Testis (tissue), 2 donors: ENCODE measurements at regions not wholly inside any gene's neighbourhood (a gene's known extent, or its start where the extent isn't known, plus 50 kb on each side); places are given as distances from the start of the nearest gene placed in this dataset.

ENCODE experiments used
- DNase-seq: peaks from one replicate; pipeline ENCODE4 v3.0.0-alpha.2; 2019
- H3K27ac ChIP-seq, 2 donors: fragments of 200-600 bp; sonication (generic); one replicate each; pipeline ENCODE4 v1.5.1; 2019
- H3K27me3 ChIP-seq: fragments of 200-600 bp; sonication (generic); one replicate; pipeline ENCODE4 v1.5.1; 2019
- H3K36me3 ChIP-seq: fragments of 200-600 bp; sonication (generic); one replicate; pipeline ENCODE4 v1.5.1; 2017; ENCODE audit warnings: low read depth; ENCODE audit errors: missing control alignments
- H3K4me1 ChIP-seq: fragments of 200-600 bp; sonication (generic); one replicate; pipeline ENCODE4 v1.5.1; 2019
- H3K4me3 ChIP-seq, 2 donors: fragments of 200-600 bp; sonication (generic); one replicate each; pipeline ENCODE4 v1.5.1; 2017 to 2019
- H3K9me3 ChIP-seq: fragments of 200-600 bp; sonication (generic); one replicate; pipeline ENCODE4 v1.5.1; 2017
- CTCF ChIP-seq, 3 experiments: fragments of 450-650 bp in 2 of 3; fragments of 200-600 bp in 1 of 3; sonication (generic) in 1 of 3; IDR thresholded peaks; one replicate each; pipeline ENCODE4 v1.5.1; 2016 to 2019; ENCODE audit warnings: antibody characterized with exemption in 3 of 3, mild to moderate bottlenecking in 2 of 3, moderate library complexity in 1 of 3
- POLR2A ChIP-seq: fragments of 450-650 bp; IDR thresholded peaks from one replicate; pipeline ENCODE4 v1.6.1; 2017; ENCODE audit warnings: antibody characterized with exemption, mild to moderate bottlenecking, moderate library complexity
- WGBS, 2 donors: methylation state at CpG; one replicate each; pipeline ENCODE4 v1.1.5; 2018; 5-methylcytosine and 5-hydroxymethylcytosine counted together
- intact Hi-C: fragments of 100-400 bp; cut with DNase I; formaldehyde crosslinking; loops from one replicate; pipeline ENCODE4 v1.15.1; 2023; ENCODE audit warnings: low total_unique reads

- 92 to 95% methylated on average over 4 of the region's 4 CpGs for WGBS, 2 donors
These were observed 550.1 kb upstream of the PCDH20 start for GRCh38 chr13:61965756-61966155.

GRCh38 chr13:61960981-61961380 is 545.3 kb upstream of the PCDH20 start:
- Histone ChIP-seq H3K9me3 (no peaks in the 10 kb centered on the region), H3K36me3 (no peaks in the 10 kb centered on the region), H3K4me1 (no peaks in the 10 kb centered on the region), H3K27me3 (no peaks in the 10 kb centered on the region), H3K27ac (no peak overlapping the region), H3K4me3 (no peak overlapping the region)
- intact Hi-C loops: no loop called here
- DNase-seq: no peak
- TF ChIP-seq CTCF (IDR thresholded peaks at IDR 0.05) (no peak), POLR2A (no peak)

More at GRCh38 chr13:61965756-61966155, 550.1 kb upstream of the PCDH20 start:
- TF ChIP-seq POLR2A: no peak
- no peak for TF ChIP-seq CTCF (IDR thresholded peaks at IDR 0.05)
- intact Hi-C loops: no loop called here
- Histone ChIP-seq H3K4me3 (no peak overlapping the region), H3K36me3 (no peaks in the 10 kb centered on the region), H3K4me1 (no peaks in the 10 kb centered on the region), H3K27me3 (no peaks in the 10 kb centered on the region), H3K9me3 (no peaks in the 10 kb centered on the region), H3K27ac (no peak overlapping the region)
- DNase-seq: no peak

GRCh38 chr13:61954092-61954491 is 538.4 kb upstream of the PCDH20 start:
- H3K27me3 ChIP-seq: no peaks in the 10 kb centered on the region
- H3K9me3 ChIP-seq: no peaks in the 10 kb centered on the region
- intact Hi-C loops: no loop called here
- no peak for TF ChIP-seq CTCF (IDR thresholded peaks at IDR 0.05)
- TF ChIP-seq POLR2A: no peak
- DNase-seq: no peak
- no peak overlapping the region for H3K27ac ChIP-seq
- no peaks in the 10 kb centered on the region for H3K36me3 ChIP-seq
- no peak overlapping the region for H3K4me3 ChIP-seq
- H3K4me1 ChIP-seq: no peaks in the 10 kb centered on the region
- WGBS, 2 donors: 26% methylated on average over 3 of the region's 3 CpGs

GRCh38 chr13:61950828-61951227 is 535.2 kb upstream of the PCDH20 start:
- no peak for DNase-seq
- no peak overlapping the region for H3K4me3 ChIP-seq
- H3K9me3 ChIP-seq: no peaks in the 10 kb centered on the region
- no peaks in the 10 kb centered on the region for H3K36me3 ChIP-seq
- no peaks in the 10 kb centered on the region for H3K4me1 ChIP-seq
- H3K27me3 ChIP-seq: no peaks in the 10 kb centered on the region
- WGBS, 2 donors: 69 to 78% methylated on average over 8 of the region's 8 CpGs
- intact Hi-C loops: no loop called here
- H3K27ac ChIP-seq: no peak overlapping the region
- TF ChIP-seq CTCF (IDR thresholded peaks at IDR 0.05) (no peak), POLR2A (no peak)

- Histone ChIP-seq H3K27me3 (no peaks in the 10 kb centered on the region), H3K36me3 (no peaks in the 10 kb centered on the region), H3K9me3 (no peaks in the 10 kb centered on the region), H3K4me3 (no peak overlapping the region), H3K4me1 (no peaks in the 10 kb centered on the region), H3K27ac (no peak overlapping the region)
- intact Hi-C loops: no loop called here
- TF ChIP-seq POLR2A: no peak
- TF ChIP-seq CTCF (IDR thresholded peaks at IDR 0.05): no peak
- no peak for DNase-seq
- WGBS, 2 donors: 54 to 72% methylated on average over 7 of the region's 7 CpGs
These were observed 528.8 kb upstream of the PCDH20 start for GRCh38 chr13:61944329-61944929.
